Caco-2 (cell line): ENCODE measurements at regions not wholly inside any gene's neighbourhood (a gene's known extent, or its start where the extent isn't known, plus 50 kb on each side); places are given as distances from the start of the nearest gene placed in this dataset.

Experiments
- BruUV-seq: library from RNA; stranded (reverse); fragments of 400-500 nt; replicated peaks from 2 replicates; lab custom pipeline; 2021; lab: Mats Ljungman, UMichigan
- CTCF ChIA-PET: fragments of 300-600 bp; sonication (Branson Sonifier 250); formaldehyde crosslinking; loops from one replicate; lab custom pipeline; 2022; ENCODE audit warnings: antibody characterized with exemption; lab: Charles Lee
- POLR2A ChIA-PET: fragments of 300-600 bp; sonication (Branson Sonifier 250); formaldehyde crosslinking; loops from one replicate; lab custom pipeline; 2022; ENCODE audit warnings: antibody characterized with exemption; lab: Charles Lee
- DNase-seq, 2 experiments: peaks; one replicate each; pipeline versions ENCODE4 v3.0.0 to v3.0.0-alpha.2; 2020 to 2022
- H3K27me3 ChIP-seq: replicated peaks from 2 replicates; pipeline ENCODE4 v1.6.0; 2011; ENCODE audit warnings: low read length; ENCODE audit not compliant: control insufficient read depth, insufficient read depth
- H3K36me3 ChIP-seq: 2 replicates; pipeline ENCODE4 v1.5.1; 2011; ENCODE audit warnings: low read length; ENCODE audit not compliant: control insufficient read depth, insufficient read depth
- H3K4me1 ChIP-seq: fragments of 250-450 bp; sonication (Bioruptor Pico); 2 replicates; pipeline ENCODE4 v1.5.1; 2020; ENCODE audit warnings: mild to moderate bottlenecking
- H3K4me3 ChIP-seq: 2 replicates; pipeline ENCODE4 v1.5.1; 2011; ENCODE audit warnings: low read depth, mild to moderate bottlenecking, control low read depth, low read length
- H3K9me3 ChIP-seq: fragments of 250-450 bp; sonication (Bioruptor Pico); 2 replicates; pipeline ENCODE4 v1.5.1; 2020; ENCODE audit warnings: mild to moderate bottlenecking, moderate library complexity
- H3K27ac Mint-ChIP-seq: one replicate; pipeline ENCODE4 v1.8.0; 2022; ENCODE audit warnings: mixed read lengths; ENCODE audit not compliant: unreplicated experiment
- H3K27me3 Mint-ChIP-seq: one replicate; pipeline ENCODE4 v1.8.0; 2022; ENCODE audit warnings: mixed read lengths; ENCODE audit not compliant: insufficient read depth, unreplicated experiment
- H3K36me3 Mint-ChIP-seq: one replicate; pipeline ENCODE4 v1.8.0; 2022; ENCODE audit warnings: mild to moderate bottlenecking, mixed read lengths; ENCODE audit not compliant: insufficient read depth, unreplicated experiment
- H3K4me1 Mint-ChIP-seq: one replicate; pipeline ENCODE4 v1.8.0; 2022; ENCODE audit warnings: low read depth, mixed read lengths; ENCODE audit not compliant: unreplicated experiment
- H3K4me3 Mint-ChIP-seq: one replicate; pipeline ENCODE4 v1.8.0; 2022; ENCODE audit warnings: mild to moderate bottlenecking, moderate library complexity, mixed read lengths; ENCODE audit not compliant: unreplicated experiment
- H3K9me3 Mint-ChIP-seq: one replicate; pipeline ENCODE4 v1.8.0; 2022; ENCODE audit warnings: mixed read lengths; ENCODE audit not compliant: unreplicated experiment
- CTCF ChIP-seq, 2 experiments: fragments of 200-600 bp in 1 of 2; IDR thresholded peaks; 1 replicate in 1 of 2; 2 replicates in 1 of 2; pipeline versions ENCODE4 v1.5.1 to v1.8.0; 2011 to 2022; ENCODE audit warnings: antibody characterized with exemption in 1 of 2, control low read depth in 1 of 2, inconsistent platforms in 1 of 2, low read depth in 1 of 2, low read length in 1 of 2, mild to moderate bottlenecking in 1 of 2, moderate library complexity in 1 of 2; ENCODE audit not compliant: insufficient read depth in 1 of 2, severe bottlenecking in 1 of 2, unreplicated experiment in 1 of 2
- intact Hi-C: fragments of 100-400 bp; cut with micrococcal nuclease; formaldehyde crosslinking; loops from one replicate; pipeline ENCODE4 v1.10.0; 2022; ENCODE audit not compliant: unreplicated experiment

GRCh38 chr6:27132532-27133280, 114.8 kb upstream of the PRSS16 start:
- no TSS peak for BruUV-seq
- H3K36me3 ChIP-seq: no peaks in the 10 kb centered on the region
- H3K4me1 Mint-ChIP-seq: peaks cover 6% of the 10 kb centered on the region
- no peak overlapping the region for H3K4me3 Mint-ChIP-seq
- 0 out of 2 replicates have a peak, but pooled peaks cover 3% of the 10 kb centered on the region for H3K9me3 ChIP-seq
- peaks cover 25% of the 10 kb centered on the region for H3K4me1 ChIP-seq
- H3K27ac Mint-ChIP-seq: no peak overlapping the region
- peak overlapping the region; percentile 70 for H3K4me3 ChIP-seq
- peaks cover 10% of the 10 kb centered on the region for H3K36me3 Mint-ChIP-seq
- intact Hi-C loops: loop anchor here (1.0 to 10.0 kb wide), 7 partner anchors 15 to 1732 kb away; a partner anchor contains a TSS
- no peak for TF ChIP-seq CTCF (IDR thresholded peaks at IDR 0.05; ENCODE audit: insufficient read depth in 1 of 2, low read depth in 1 of 2, low read length in 1 of 2, severe bottlenecking in 1 of 2, unreplicated experiment in 1 of 2)
- H3K27me3 Mint-ChIP-seq: no peaks in the 10 kb centered on the region
- CTCF ChIA-PET: interaction anchor here (0.6 kb wide), 2 partner anchors 11 to 53 kb away, joined by 3 read pairs; no protein-coding TSS in a partner anchor
- H3K27me3 ChIP-seq: no peaks in the 10 kb centered on the region
- H3K9me3 Mint-ChIP-seq: no peaks in the 10 kb centered on the region
- peak; percentile 95 to 96 for DNase-seq
- POLR2A ChIA-PET: interaction anchor here (0.5 to 5.3 kb wide), 16 partner anchors 14 to 1028 kb away, joined by 3 to 221 read pairs (median 5); a partner anchor contains a TSS

GRCh38 chr6:27133281-27134227, 113.9 kb upstream of the PRSS16 start:
- Mint-ChIP-seq H3K4me1 (peaks cover 12% of the 10 kb centered on the region), H3K27ac (no peak overlapping the region), H3K27me3 (no peaks in the 10 kb centered on the region), H3K4me3 (no peak overlapping the region), H3K9me3 (no peaks in the 10 kb centered on the region), H3K36me3 (peaks cover 10% of the 10 kb centered on the region)
- peaks cover 33% of the 10 kb centered on the region for H3K4me1 ChIP-seq
- CTCF ChIA-PET: interaction anchor here (0.6 kb wide), 1 partner anchor 52 kb away, joined by 3 read pairs; no protein-coding TSS in a partner anchor
- H3K4me3 ChIP-seq: peak overlapping the region; percentile 70
- TSS peak; percentile 93 for BruUV-seq
- H3K36me3 ChIP-seq: no peaks in the 10 kb centered on the region
- POLR2A ChIA-PET: interaction anchor here (0.6 to 5.3 kb wide), 18 partner anchors 10 to 1822 kb away, joined by 3 to 221 read pairs (median 4); a partner anchor contains a TSS
- intact Hi-C loops: loop anchor here (5.0 to 10.0 kb wide), 5 partner anchors 846 to 1731 kb away; a partner anchor contains a TSS
- DNase-seq: peak; percentile 83 to 84
- no peaks in the 10 kb centered on the region for H3K27me3 ChIP-seq
- 0 out of 2 replicates have a peak, but pooled peaks cover 3% of the 10 kb centered on the region for H3K9me3 ChIP-seq
- TF ChIP-seq CTCF (IDR thresholded peaks at IDR 0.05; ENCODE audit: insufficient read depth in 1 of 2, low read depth in 1 of 2, low read length in 1 of 2, severe bottlenecking in 1 of 2, unreplicated experiment in 1 of 2): no peak
